Osteoblast (primary cell): ENCODE measurements at regions not wholly inside any gene's neighbourhood (a gene's known extent, or its start where the extent isn't known, plus 50 kb on each side); places are given as distances from the start of the nearest gene placed in this dataset.

Experiments used
- DNase-seq: peaks from one replicate; pipeline ENCODE4 v3.0.0; 2011; ENCODE audit warnings: low spot score, mixed read lengths; ENCODE audit not compliant: insufficient read length; ENCODE audit errors: missing footprints
- H2AFZ ChIP-seq: 2 replicates; pipeline ENCODE4 v1.6.0; 2011; ENCODE audit warnings: mild to moderate bottlenecking, low read length
- H3K27ac ChIP-seq: 2 replicates; pipeline ENCODE4 v1.5.1; 2011; ENCODE audit warnings: mild to moderate bottlenecking, low read depth, low read length, moderate library complexity
- H3K27me3 ChIP-seq: 2 replicates; pipeline ENCODE4 v1.6.0; 2012; ENCODE audit warnings: mild to moderate bottlenecking, control low read depth, inconsistent platforms, low read length, moderate library complexity; ENCODE audit not compliant: insufficient read depth
- H3K36me3 ChIP-seq: 2 replicates; pipeline ENCODE4 v1.5.1; 2011; ENCODE audit warnings: mild to moderate bottlenecking, low read length, control low read depth, moderate library complexity; ENCODE audit not compliant: insufficient read depth
- H3K4me1 ChIP-seq: 2 replicates; pipeline ENCODE4 v1.5.1; 2011; ENCODE audit warnings: mild to moderate bottlenecking, low read length, control low read depth, moderate library complexity; ENCODE audit not compliant: insufficient read depth
- H3K4me2 ChIP-seq: 2 replicates; pipeline ENCODE4 v1.6.0; 2011; ENCODE audit warnings: mild to moderate bottlenecking, low read length; ENCODE audit not compliant: insufficient read depth
- H3K4me3 ChIP-seq: fragments of 200-600 bp; sonication (generic); 3 replicates; pipeline ENCODE4 v1.5.1; 2012; ENCODE audit warnings: mild to moderate bottlenecking, low read length, inconsistent platforms; ENCODE audit not compliant: insufficient read depth
- H3K79me2 ChIP-seq: 2 replicates; pipeline ENCODE4 v1.6.0; 2012; ENCODE audit warnings: mild to moderate bottlenecking, low read length, control low read depth, inconsistent platforms; ENCODE audit not compliant: insufficient read depth
- H3K9me3 ChIP-seq: 2 replicates; pipeline ENCODE4 v1.5.1; 2011; ENCODE audit warnings: low read depth, low read length, control low read depth
- H4K20me1 ChIP-seq: 2 replicates; pipeline ENCODE4 v1.6.0; 2012; ENCODE audit warnings: mild to moderate bottlenecking, low read length, control low read depth; ENCODE audit not compliant: insufficient read depth
- TF ChIP-seq, protein P1 (sequence below): IDR thresholded peaks from 2 replicates; pipeline ENCODE4 v1.5.1; 2011; ENCODE audit warnings: mild to moderate bottlenecking, low read depth, low read length, moderate library complexity; ENCODE audit errors: extremely low read depth

DNA sequence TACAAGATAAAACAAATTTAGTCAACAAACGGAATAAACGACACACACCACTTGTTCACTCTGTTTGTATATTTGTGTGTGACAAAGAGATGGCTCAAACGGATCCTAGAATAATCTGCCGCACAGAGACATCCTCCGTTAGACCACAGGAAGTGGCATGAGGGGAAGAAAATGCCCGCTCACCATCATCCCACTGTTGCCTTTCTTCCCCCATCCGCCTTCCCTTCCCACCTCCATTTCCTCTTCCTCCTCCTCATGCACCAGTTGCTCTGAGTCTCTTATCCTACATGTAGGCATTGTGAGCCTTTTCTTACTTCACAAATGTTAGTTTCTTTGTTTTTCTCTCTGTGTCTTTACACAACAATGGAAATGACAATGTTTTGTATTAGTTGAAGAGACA is 228.5 kb upstream of the SMIM21 start:
- no peaks in the 10 kb centered on the region for H3K36me3 ChIP-seq
- H3K79me2 ChIP-seq = no peaks in the 10 kb centered on the region
- H3K4me1 ChIP-seq = no peaks in the 10 kb centered on the region
- H3K4me3 ChIP-seq = no peak overlapping the region
- no peak overlapping the region for H2AFZ ChIP-seq
- H4K20me1 ChIP-seq = no peaks in the 10 kb centered on the region
- no peaks in the 10 kb centered on the region for H3K9me3 ChIP-seq
- no peak overlapping the region for H3K27ac ChIP-seq
- H3K4me2 ChIP-seq = no peak overlapping the region
- no peaks in the 10 kb centered on the region for H3K27me3 ChIP-seq
- TF ChIP-seq, protein P1, sequence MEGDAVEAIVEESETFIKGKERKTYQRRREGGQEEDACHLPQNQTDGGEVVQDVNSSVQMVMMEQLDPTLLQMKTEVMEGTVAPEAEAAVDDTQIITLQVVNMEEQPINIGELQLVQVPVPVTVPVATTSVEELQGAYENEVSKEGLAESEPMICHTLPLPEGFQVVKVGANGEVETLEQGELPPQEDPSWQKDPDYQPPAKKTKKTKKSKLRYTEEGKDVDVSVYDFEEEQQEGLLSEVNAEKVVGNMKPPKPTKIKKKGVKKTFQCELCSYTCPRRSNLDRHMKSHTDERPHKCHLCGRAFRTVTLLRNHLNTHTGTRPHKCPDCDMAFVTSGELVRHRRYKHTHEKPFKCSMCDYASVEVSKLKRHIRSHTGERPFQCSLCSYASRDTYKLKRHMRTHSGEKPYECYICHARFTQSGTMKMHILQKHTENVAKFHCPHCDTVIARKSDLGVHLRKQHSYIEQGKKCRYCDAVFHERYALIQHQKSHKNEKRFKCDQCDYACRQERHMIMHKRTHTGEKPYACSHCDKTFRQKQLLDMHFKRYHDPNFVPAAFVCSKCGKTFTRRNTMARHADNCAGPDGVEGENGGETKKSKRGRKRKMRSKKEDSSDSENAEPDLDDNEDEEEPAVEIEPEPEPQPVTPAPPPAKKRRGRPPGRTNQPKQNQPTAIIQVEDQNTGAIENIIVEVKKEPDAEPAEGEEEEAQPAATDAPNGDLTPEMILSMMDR = no peak
- DNase-seq = no peak

DNA sequence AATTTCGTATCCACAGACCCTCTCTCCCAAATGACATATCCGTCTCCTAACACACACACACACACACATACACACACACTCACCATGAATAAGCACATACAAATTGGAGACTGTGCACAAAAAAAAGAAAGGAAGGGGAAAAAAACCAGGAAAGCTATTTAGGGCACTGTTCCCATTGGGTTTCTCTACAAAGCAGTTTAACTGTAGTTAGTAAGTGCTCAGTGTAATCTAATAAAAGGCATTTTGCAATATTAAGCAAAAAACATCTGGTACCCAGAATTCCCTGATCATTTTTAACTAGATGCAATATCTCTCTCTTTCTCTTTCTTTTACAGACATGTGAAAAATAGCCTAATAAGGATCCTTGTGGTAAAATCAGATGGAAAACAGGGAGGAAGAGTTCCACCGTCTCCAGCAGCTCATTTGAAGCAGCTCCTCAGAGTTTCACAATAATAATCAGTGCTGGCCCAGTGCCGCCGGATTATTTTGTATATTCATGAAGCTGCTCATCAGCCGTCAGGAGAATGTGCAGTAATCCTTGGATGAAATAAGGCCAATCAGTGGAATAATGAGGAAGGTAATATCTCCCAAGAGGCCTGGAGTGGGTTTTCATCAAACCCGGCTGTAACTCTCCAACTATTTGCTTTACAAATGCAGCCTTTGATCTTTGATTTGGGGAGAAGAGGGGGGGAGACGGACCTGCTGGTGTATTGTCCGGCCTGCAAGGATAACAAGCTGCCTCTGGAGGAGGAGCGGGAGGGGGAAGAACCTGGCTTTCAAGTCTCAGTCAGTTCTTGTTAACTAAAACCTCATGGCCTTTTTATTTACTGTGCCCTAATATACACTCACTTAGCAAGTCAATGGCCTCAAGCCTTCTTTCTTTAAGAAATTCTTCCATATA is 227.6 kb upstream of the SMIM21 start:
- H3K79me2 ChIP-seq = no peaks in the 10 kb centered on the region
- H3K27me3 ChIP-seq = no peaks in the 10 kb centered on the region
- no peaks in the 10 kb centered on the region for H3K4me1 ChIP-seq
- DNase-seq = no peak
- TF ChIP-seq, protein P1 = no peak
- no peak overlapping the region for H3K27ac ChIP-seq
- no peak overlapping the region for H2AFZ ChIP-seq
- no peaks in the 10 kb centered on the region for H4K20me1 ChIP-seq
- H3K9me3 ChIP-seq = no peaks in the 10 kb centered on the region
- no peaks in the 10 kb centered on the region for H3K36me3 ChIP-seq
- no peak overlapping the region for H3K4me2 ChIP-seq
- no peak overlapping the region for H3K4me3 ChIP-seq

DNA sequence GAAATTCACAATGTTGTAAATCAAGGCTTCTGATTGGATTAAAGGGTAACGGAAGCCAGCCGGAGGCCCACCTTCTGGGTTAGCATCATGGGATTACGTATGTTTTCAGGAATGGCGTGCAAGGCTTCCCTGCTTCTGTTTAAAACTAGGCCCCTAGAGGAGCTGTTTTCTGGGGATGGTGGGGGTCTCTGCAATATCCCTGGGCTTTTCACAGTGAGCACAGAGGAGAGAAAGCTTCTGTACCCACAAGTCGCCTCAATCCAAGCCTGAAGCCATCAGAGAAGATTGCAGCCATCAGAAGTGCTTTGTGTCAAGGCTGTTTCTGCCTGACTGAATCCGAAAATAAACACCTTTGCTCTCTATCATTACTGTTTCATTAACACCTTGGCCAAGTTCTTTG is 226.9 kb upstream of the SMIM21 start:
- H3K4me1 ChIP-seq = no peaks in the 10 kb centered on the region
- H3K79me2 ChIP-seq = no peaks in the 10 kb centered on the region
- H3K9me3 ChIP-seq = no peaks in the 10 kb centered on the region
- H2AFZ ChIP-seq = no peak overlapping the region
- DNase-seq = no peak
- no peaks in the 10 kb centered on the region for H3K27me3 ChIP-seq
- H3K4me2 ChIP-seq = no peak overlapping the region
- no peak overlapping the region for H3K27ac ChIP-seq
- TF ChIP-seq, protein P1 = no peak
- no peak overlapping the region for H3K4me3 ChIP-seq
- H4K20me1 ChIP-seq = no peaks in the 10 kb centered on the region
- H3K36me3 ChIP-seq = no peaks in the 10 kb centered on the region

DNA sequence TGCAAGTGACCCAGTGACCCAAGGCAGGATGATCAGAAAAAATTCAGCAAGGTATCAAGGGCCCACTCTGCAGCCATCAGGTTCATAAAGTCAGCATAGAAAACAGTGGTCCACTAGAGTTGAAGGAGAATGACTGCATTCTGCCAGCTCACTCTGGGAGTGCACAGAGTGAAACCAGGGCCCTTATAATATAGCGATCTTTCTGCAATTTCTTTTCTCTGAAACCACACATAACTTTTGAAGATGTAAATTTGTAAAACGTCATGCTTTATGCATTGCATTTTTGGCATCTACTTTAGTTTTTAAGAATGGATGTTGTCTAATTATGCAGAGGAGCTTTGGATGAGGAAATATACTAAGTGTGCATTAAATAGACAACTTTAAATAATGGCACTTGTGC is 225.0 kb upstream of the SMIM21 start:
- Histone ChIP-seq H3K9me3 (no peaks in the 10 kb centered on the region), H4K20me1 (no peaks in the 10 kb centered on the region), H3K4me2 (no peak overlapping the region), H3K27ac (no peak overlapping the region), H3K4me3 (no peak overlapping the region), H2AFZ (no peak overlapping the region), H3K79me2 (no peaks in the 10 kb centered on the region), H3K36me3 (no peaks in the 10 kb centered on the region), H3K4me1 (no peaks in the 10 kb centered on the region), H3K27me3 (no peaks in the 10 kb centered on the region)
- TF ChIP-seq, protein P1 = no peak
- DNase-seq = no peak
